A673 (cell line): ENCODE measurements at regions not wholly inside any gene's neighbourhood (a gene's known extent, or its start where the extent isn't known, plus 50 kb on each side); places are given as distances from the start of the nearest gene placed in this dataset.

Experiments
- EZH2 ChIP-seq: fragments of 200-600 bp; sonication (generic); IDR thresholded peaks from 2 replicates; pipeline ENCODE4 v1.6.1; 2017; ENCODE audit warnings: borderline replicate concordance, low read depth, mild to moderate bottlenecking, mixed read lengths, antibody characterized with exemption, low read length; ENCODE audit not compliant: poor library complexity, severe bottlenecking
- TF ChIP-seq, protein P1 (sequence below): fragments of 300-800, 200-600 bp; sonication (generic); conservative IDR thresholded peaks from 2 replicates; pipeline ENCODE4 v1.5.1; 2017; ENCODE audit warnings: low read depth, mild to moderate bottlenecking, antibody characterized with exemption, low read length, moderate library complexity, mixed read lengths

DNA sequence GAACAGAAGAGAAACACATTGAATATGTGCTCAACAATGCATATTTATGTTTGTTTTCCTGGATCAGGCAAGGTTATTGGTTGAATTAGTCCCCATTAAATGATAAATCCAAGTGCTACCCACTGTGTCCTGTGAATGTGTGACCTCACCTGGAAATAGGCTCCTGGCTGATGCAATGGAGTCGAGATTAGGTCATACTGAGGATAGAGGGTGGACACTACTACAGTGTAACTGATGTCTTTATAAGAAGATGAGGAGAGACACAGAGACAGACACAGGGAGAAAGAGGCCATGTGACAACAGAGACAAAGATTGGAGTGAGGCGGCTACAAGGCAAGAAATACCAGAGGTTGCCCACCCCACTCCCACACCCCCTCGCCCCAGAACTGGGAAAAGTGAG is 559.3 kb downstream of the C6orf118 start:
- no peak for TF ChIP-seq EZH2
- TF ChIP-seq, protein P1, sequence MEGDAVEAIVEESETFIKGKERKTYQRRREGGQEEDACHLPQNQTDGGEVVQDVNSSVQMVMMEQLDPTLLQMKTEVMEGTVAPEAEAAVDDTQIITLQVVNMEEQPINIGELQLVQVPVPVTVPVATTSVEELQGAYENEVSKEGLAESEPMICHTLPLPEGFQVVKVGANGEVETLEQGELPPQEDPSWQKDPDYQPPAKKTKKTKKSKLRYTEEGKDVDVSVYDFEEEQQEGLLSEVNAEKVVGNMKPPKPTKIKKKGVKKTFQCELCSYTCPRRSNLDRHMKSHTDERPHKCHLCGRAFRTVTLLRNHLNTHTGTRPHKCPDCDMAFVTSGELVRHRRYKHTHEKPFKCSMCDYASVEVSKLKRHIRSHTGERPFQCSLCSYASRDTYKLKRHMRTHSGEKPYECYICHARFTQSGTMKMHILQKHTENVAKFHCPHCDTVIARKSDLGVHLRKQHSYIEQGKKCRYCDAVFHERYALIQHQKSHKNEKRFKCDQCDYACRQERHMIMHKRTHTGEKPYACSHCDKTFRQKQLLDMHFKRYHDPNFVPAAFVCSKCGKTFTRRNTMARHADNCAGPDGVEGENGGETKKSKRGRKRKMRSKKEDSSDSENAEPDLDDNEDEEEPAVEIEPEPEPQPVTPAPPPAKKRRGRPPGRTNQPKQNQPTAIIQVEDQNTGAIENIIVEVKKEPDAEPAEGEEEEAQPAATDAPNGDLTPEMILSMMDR, result no peak
